GM21447 (cell line): ENCODE measurements at regions not wholly inside any gene's neighbourhood (a gene's known extent, or its start where the extent isn't known, plus 50 kb on each side); places are given as distances from the start of the nearest gene placed in this dataset.

Experiments
- ATAC-seq: cut with Tn5 transposase; IDR thresholded peaks from one replicate; pipeline ENCODE4 v1.9.1; 2021; ENCODE audit not compliant: unreplicated experiment

- ATAC-seq = no peak
Observed at GRCh38 chr20:63128956-63129355, 87.0 kb downstream of the YTHDF1 start.

GRCh38 chr20:63128367-63128766, 87.6 kb downstream of the YTHDF1 start:
- ATAC-seq = no peak

GRCh38 chr20:63127700-63128364, 88.1 kb downstream of the YTHDF1 start:
- ATAC-seq = no peak

GRCh38 chr20:63126876-63127699, 88.8 kb downstream of the YTHDF1 start:
- no peak for ATAC-seq

- ATAC-seq = no peak
Observed at GRCh38 chr20:63125838-63126601, 89.9 kb downstream of the YTHDF1 start.

GRCh38 chr20:63125581-63125837, 90.4 kb downstream of the YTHDF1 start:
- ATAC-seq = no peak

- ATAC-seq = no peak
Observed at GRCh38 chr20:63124782-63125580, 91.0 kb downstream of the YTHDF1 start.

- no peak for ATAC-seq
Observed at GRCh38 chr20:63124092-63124781, 91.7 kb downstream of the YTHDF1 start.

- ATAC-seq = no peak
Observed at GRCh38 chr20:63123331-63123741, 92.6 kb downstream of the YTHDF1 start.

GRCh38 chr20:63122626-63123025, 93.3 kb downstream of the YTHDF1 start:
- ATAC-seq = no peak

- no peak for ATAC-seq
Observed at GRCh38 chr20:63121749-63122405, 94.1 kb downstream of the YTHDF1 start.

GRCh38 chr20:63121246-63121645, 94.7 kb downstream of the YTHDF1 start:
- no peak for ATAC-seq

- ATAC-seq = no peak
Observed at GRCh38 chr20:63120808-63121090, 95.2 kb downstream of the YTHDF1 start.

- ATAC-seq = no peak
Observed at GRCh38 chr20:63119963-63120807, 95.7 kb downstream of the YTHDF1 start.

GRCh38 chr20:63119121-63119962, 96.6 kb downstream of the YTHDF1 start:
- ATAC-seq = no peak

GRCh38 chr20:63118303-63119120, 97.4 kb downstream of the YTHDF1 start:
- no peak for ATAC-seq

GRCh38 chr20:63117661-63118302, 98.1 kb downstream of the YTHDF1 start:
- ATAC-seq = no peak
